ENCODE measurements at regions not wholly inside any gene's neighbourhood (a gene's known extent, or its start where the extent isn't known, plus 50 kb on each side); places are given as distances from the start of the nearest gene placed in this dataset.
A peak's percentile ranks its signal among the peaks of the same experiment; 100 is the strongest.
"Not testable (repeated sequence)": the region's sequence is repeated elsewhere in the genome, so short reads cannot be mapped to it uniquely, and the experiment has no call there.

GRCh38 chr13:111629016-111629415, 308.6 kb downstream of the TEX29 start:
- H3K4me1 Mint-ChIP-seq, result no peaks in the 10 kb centered on the region
- ChIA-PET CTCF (no interaction called here), POLR2A (no interaction called here)
- peaks cover 0 to 7% (median 0%) of the 10 kb centered on the region in 5 donors for H3K27me3 Mint-ChIP-seq
- no peaks in the 10 kb centered on the region for H3K36me3 Mint-ChIP-seq
- Histone ChIP-seq H3K36me3 (ENCODE audit: control insufficient read depth in 2 of 3, insufficient read depth in 3 of 3, low read length in 3 of 3) (no peaks in the 10 kb centered on the region), H3K4me1 (ENCODE audit: control insufficient read depth in 2 of 2, insufficient read depth in 2 of 2, low read length in 2 of 2) (no peaks in the 10 kb centered on the region), H3K9me3 (ENCODE audit: control insufficient read depth in 2 of 3, low read length in 3 of 3) (no peaks in the 10 kb centered on the region), H3K27me3 (ENCODE audit: control insufficient read depth in 2 of 2, insufficient read depth in 2 of 2, low read length in 2 of 2) (no peaks in the 10 kb centered on the region), H3K27ac (ENCODE audit: low read depth, low read length) (no peak overlapping the region), H3K4me3 (ENCODE audit: low read length) (no peak overlapping the region)
- peaks cover 0 to 2% (median 0%) of the 10 kb centered on the region in 11 donors for H3K9me3 Mint-ChIP-seq
- DNase-seq (no peak), ATAC-seq (no peak)
- no peak overlapping the region for H3K4me3 Mint-ChIP-seq
- intact Hi-C loops (cut with micrococcal nuclease), result no loop called here
- H3K27ac Mint-ChIP-seq, result peak overlapping the region in 1 of 9 donors; percentile 27

DNA sequence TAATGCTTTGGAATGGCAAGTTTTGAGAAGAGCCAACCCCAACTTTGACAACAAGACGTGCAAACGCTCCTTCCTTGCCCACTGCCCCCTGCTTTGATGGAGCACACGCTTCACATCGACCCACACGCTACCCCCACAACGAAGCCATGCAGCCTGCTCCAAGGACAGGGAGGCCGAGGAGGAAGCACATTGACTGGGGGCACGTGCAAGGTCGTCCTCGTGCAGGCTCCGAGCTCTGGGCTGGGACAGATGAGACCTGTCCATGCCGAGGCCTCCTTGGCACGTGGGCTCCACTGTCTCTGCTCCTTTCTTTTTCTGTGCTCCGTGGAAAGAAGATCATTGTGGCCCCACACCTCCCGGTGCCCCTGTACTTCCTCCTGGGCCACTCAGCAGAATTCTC, 309.0 kb downstream of the TEX29 start:
- POLR2A ChIA-PET, result no interaction called here
- Histone ChIP-seq H3K36me3 (ENCODE audit: control insufficient read depth in 2 of 3, insufficient read depth in 3 of 3, low read length in 3 of 3) (no peaks in the 10 kb centered on the region), H3K27me3 (ENCODE audit: control insufficient read depth in 2 of 2, insufficient read depth in 2 of 2, low read length in 2 of 2) (no peaks in the 10 kb centered on the region), H3K27ac (ENCODE audit: low read depth, low read length) (no peak overlapping the region), H3K9me3 (ENCODE audit: control insufficient read depth in 2 of 3, low read length in 3 of 3) (no peaks in the 10 kb centered on the region), H3K4me1 (ENCODE audit: control insufficient read depth in 2 of 2, insufficient read depth in 2 of 2, low read length in 2 of 2) (no peaks in the 10 kb centered on the region), H3K4me3 (ENCODE audit: low read length) (no peak overlapping the region)
- Mint-ChIP-seq H3K27ac (no peak overlapping the region), H3K27me3 (peaks cover 0 to 7% (median 0%) of the 10 kb centered on the region in 5 donors), H3K4me3 (no peak overlapping the region), H3K9me3 (peaks cover 0 to 2% (median 0%) of the 10 kb centered on the region in 11 donors), H3K4me1 (no peaks in the 10 kb centered on the region), H3K36me3 (no peaks in the 10 kb centered on the region)
- CTCF ChIA-PET, result no interaction called here
- no peak for DNase-seq
- no peak for ATAC-seq
- intact Hi-C loops (cut with micrococcal nuclease), result no loop called here

DNA sequence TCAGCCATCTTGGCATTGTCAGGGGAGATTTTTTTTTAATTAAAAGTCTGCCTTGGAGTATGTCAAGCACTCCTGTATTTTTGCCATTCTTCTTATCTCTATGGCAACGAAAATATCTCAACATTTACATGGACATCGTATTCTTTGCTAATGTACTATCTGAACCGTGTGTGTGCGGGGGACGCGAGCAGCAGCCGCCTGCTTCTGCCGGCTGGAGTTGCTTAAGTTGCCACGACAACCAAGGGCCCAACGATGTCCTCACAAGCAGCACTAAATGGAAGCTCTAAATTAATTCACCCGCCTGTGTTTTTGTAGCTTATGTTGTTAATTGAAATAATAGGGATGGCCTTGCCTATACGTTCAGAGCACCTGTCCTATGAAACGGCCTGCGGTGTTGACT, 309.5 kb downstream of the TEX29 start:
- Histone ChIP-seq H3K9me3 (ENCODE audit: control insufficient read depth in 2 of 3, low read length in 3 of 3) (no peaks in the 10 kb centered on the region), H3K4me1 (ENCODE audit: control insufficient read depth in 2 of 2, insufficient read depth in 2 of 2, low read length in 2 of 2) (no peaks in the 10 kb centered on the region), H3K27ac (ENCODE audit: low read depth, low read length) (no peak overlapping the region), H3K36me3 (ENCODE audit: control insufficient read depth in 2 of 3, insufficient read depth in 3 of 3, low read length in 3 of 3) (no peaks in the 10 kb centered on the region), H3K4me3 (ENCODE audit: low read length) (no peak overlapping the region), H3K27me3 (ENCODE audit: control insufficient read depth in 2 of 2, insufficient read depth in 2 of 2, low read length in 2 of 2) (no peaks in the 10 kb centered on the region)
- Mint-ChIP-seq H3K27ac (no peak overlapping the region), H3K4me3 (no peak overlapping the region), H3K36me3 (no peaks in the 10 kb centered on the region), H3K9me3 (peaks cover 0 to 2% (median 0%) of the 10 kb centered on the region in 11 donors), H3K27me3 (peaks cover 0 to 7% (median 0%) of the 10 kb centered on the region in 5 donors), H3K4me1 (no peaks in the 10 kb centered on the region)
- intact Hi-C loops (cut with micrococcal nuclease), result no loop called here
- POLR2A ChIA-PET, result no interaction called here
- CTCF ChIA-PET, result no interaction called here
- ATAC-seq (no peak), DNase-seq (no peak)

GRCh38 chr13:111630406-111630805, 310.0 kb downstream of the TEX29 start:
- no peak for ATAC-seq
- H3K27me3 ChIP-seq (ENCODE audit: control insufficient read depth in 2 of 2, insufficient read depth in 2 of 2, low read length in 2 of 2), result no peaks in the 10 kb centered on the region
- Mint-ChIP-seq H3K27me3 (peaks cover 0 to 7% (median 0%) of the 10 kb centered on the region in 5 donors), H3K27ac (no peak overlapping the region), H3K4me1 (no peaks in the 10 kb centered on the region), H3K4me3 (no peak overlapping the region), H3K9me3 (peaks cover 0 to 2% (median 0%) of the 10 kb centered on the region in 11 donors), H3K36me3 (no peaks in the 10 kb centered on the region)
- H3K9me3 ChIP-seq (ENCODE audit: control insufficient read depth in 2 of 3, low read length in 3 of 3), result no peaks in the 10 kb centered on the region
- intact Hi-C loops (cut with micrococcal nuclease), result no loop called here
- H3K4me3 ChIP-seq (ENCODE audit: low read length), result no peak overlapping the region
- no peaks in the 10 kb centered on the region for H3K36me3 ChIP-seq (ENCODE audit: control insufficient read depth in 2 of 3, insufficient read depth in 3 of 3, low read length in 3 of 3)
- CTCF ChIA-PET, result no interaction called here
- no peak for DNase-seq
- no peak overlapping the region for H3K27ac ChIP-seq (ENCODE audit: low read depth, low read length)
- no peaks in the 10 kb centered on the region for H3K4me1 ChIP-seq (ENCODE audit: control insufficient read depth in 2 of 2, insufficient read depth in 2 of 2, low read length in 2 of 2)
- POLR2A ChIA-PET, result no interaction called here

- H3K27me3 Mint-ChIP-seq; intact Hi-C loops (cut with micrococcal nuclease); H3K36me3 ChIP-seq (ENCODE audit: control insufficient read depth in 2 of 3, insufficient read depth in 3 of 3, low read length in 3 of 3); DNase-seq; H3K27ac Mint-ChIP-seq; H3K36me3 Mint-ChIP-seq; H3K27ac ChIP-seq (ENCODE audit: low read depth, low read length); POLR2A ChIA-PET; H3K4me1 ChIP-seq (ENCODE audit: control insufficient read depth in 2 of 2, insufficient read depth in 2 of 2, low read length in 2 of 2); ATAC-seq; H3K27me3 ChIP-seq (ENCODE audit: control insufficient read depth in 2 of 2, insufficient read depth in 2 of 2, low read length in 2 of 2); H3K4me3 Mint-ChIP-seq; H3K9me3 Mint-ChIP-seq; H3K9me3 ChIP-seq (ENCODE audit: control insufficient read depth in 2 of 3, low read length in 3 of 3); H3K4me3 ChIP-seq (ENCODE audit: low read length); CTCF ChIA-PET; H3K4me1 Mint-ChIP-seq: not testable (repeated sequence)
Observed at GRCh38 chr13:111631271-111631670, 310.8 kb downstream of the TEX29 start.

GRCh38 chr13:111632906-111633305, 312.5 kb downstream of the TEX29 start:
- H3K36me3 Mint-ChIP-seq, result no peaks in the 10 kb centered on the region
- peaks cover 0 to 15% (median 0%) of the 10 kb centered on the region in 5 donors for H3K27me3 Mint-ChIP-seq
- intact Hi-C loops (cut with micrococcal nuclease), result no loop called here
- no peak overlapping the region for H3K27ac ChIP-seq (ENCODE audit: low read depth, low read length)
- H3K4me1 ChIP-seq (ENCODE audit: control insufficient read depth in 2 of 2, insufficient read depth in 2 of 2, low read length in 2 of 2), result no peaks in the 10 kb centered on the region
- no peak overlapping the region for H3K27ac Mint-ChIP-seq
- H3K4me3 Mint-ChIP-seq, result no peak overlapping the region
- H3K4me3 ChIP-seq (ENCODE audit: low read length), result no peak overlapping the region
- ChIA-PET CTCF (no interaction called here), POLR2A (no interaction called here)
- H3K9me3 ChIP-seq (ENCODE audit: control insufficient read depth in 2 of 3, low read length in 3 of 3), result no peaks in the 10 kb centered on the region
- DNase-seq (no peak), ATAC-seq (no peak)
- H3K36me3 ChIP-seq (ENCODE audit: control insufficient read depth in 2 of 3, insufficient read depth in 3 of 3, low read length in 3 of 3), result no peaks in the 10 kb centered on the region
- H3K27me3 ChIP-seq (ENCODE audit: control insufficient read depth in 2 of 2, insufficient read depth in 2 of 2, low read length in 2 of 2), result no peaks in the 10 kb centered on the region
- peaks cover 0 to 2% (median 0%) of the 10 kb centered on the region in 11 donors for H3K9me3 Mint-ChIP-seq
- no peaks in the 10 kb centered on the region for H3K4me1 Mint-ChIP-seq

- Mint-ChIP-seq H3K36me3 (no peaks in the 10 kb centered on the region), H3K4me3 (no peak overlapping the region), H3K4me1 (no peaks in the 10 kb centered on the region), H3K9me3 (peaks cover 0 to 2% (median 0%) of the 10 kb centered on the region in 11 donors), H3K27ac (no peak overlapping the region), H3K27me3 (peaks cover 0 to 15% (median 0%) of the 10 kb centered on the region in 5 donors)
- intact Hi-C loops (cut with micrococcal nuclease), result no loop called here
- CTCF ChIA-PET, result no interaction called here
- Histone ChIP-seq H3K36me3 (ENCODE audit: control insufficient read depth in 2 of 3, insufficient read depth in 3 of 3, low read length in 3 of 3) (no peaks in the 10 kb centered on the region), H3K27me3 (ENCODE audit: control insufficient read depth in 2 of 2, insufficient read depth in 2 of 2, low read length in 2 of 2) (no peaks in the 10 kb centered on the region), H3K9me3 (ENCODE audit: control insufficient read depth in 2 of 3, low read length in 3 of 3) (no peaks in the 10 kb centered on the region), H3K27ac (ENCODE audit: low read depth, low read length) (no peak overlapping the region), H3K4me1 (ENCODE audit: control insufficient read depth in 2 of 2, insufficient read depth in 2 of 2, low read length in 2 of 2) (no peaks in the 10 kb centered on the region), H3K4me3 (ENCODE audit: low read length) (no peak overlapping the region)
- no peak for ATAC-seq
- DNase-seq, result no peak
- POLR2A ChIA-PET, result no interaction called here
Observed at GRCh38 chr13:111633401-111633800, 313.0 kb downstream of the TEX29 start.
